HEK293 (cell line): ENCODE measurements at regions not wholly inside any gene's neighbourhood (a gene's known extent, or its start where the extent isn't known, plus 50 kb on each side); places are given as distances from the start of the nearest gene placed in this dataset.

Experiments
- CTCF ChIA-PET: fragments of 350-600 bp; formaldehyde crosslinking; extraction: SDS; loops from one replicate; lab custom pipeline; 2021; ENCODE audit warnings: antibody characterized with exemption; lab: Yijun Ruan, JAX
- POLR2A ChIA-PET: fragments of 300-600 bp; formaldehyde crosslinking; extraction: SDS; loops from one replicate; lab custom pipeline; 2020; ENCODE audit warnings: antibody characterized with exemption, inconsistent platforms; lab: Yijun Ruan, JAX
- H3K27ac ChIP-seq: fragments of 200-500 bp; sonication (Bioruptor generic); 2 replicates; pipeline ENCODE4 v1.5.1; 2014; ENCODE audit warnings: low read depth, low read length, control low read depth, inconsistent platforms; ENCODE audit errors: extremely low read depth
- H3K36me3 ChIP-seq, 2 experiments: fragments of 200-500 bp in 1 of 2; sonication (Bioruptor generic) in 1 of 2; 1 replicate in 1 of 2; 2 replicates in 1 of 2; pipeline ENCODE4 v1.5.1; 2014 to 2017; ENCODE audit warnings: inconsistent platforms in 2 of 2, low read length in 2 of 2; ENCODE audit not compliant: control insufficient read depth in 2 of 2, insufficient read depth in 1 of 2
- H3K4me1 ChIP-seq: fragments of 200-500 bp; sonication (Bioruptor generic); 2 replicates; pipeline ENCODE4 v1.5.1; 2014; ENCODE audit warnings: mild to moderate bottlenecking, low read length, inconsistent platforms; ENCODE audit not compliant: control insufficient read depth, insufficient read depth
- H3K4me3 ChIP-seq: 2 replicates; pipeline ENCODE4 v1.5.1; 2011; ENCODE audit warnings: low read depth, mild to moderate bottlenecking, control low read depth, low read length, moderate library complexity
- H3K9me3 ChIP-seq: fragments of 200-500 bp; sonication (Bioruptor generic); 2 replicates; pipeline ENCODE4 v1.5.1; 2014; ENCODE audit warnings: low read depth, low read length, inconsistent platforms; ENCODE audit not compliant: control insufficient read depth, insufficient read depth
- ATF2 ChIP-seq: fragments of 450-650 bp; formaldehyde crosslinking; IDR thresholded peaks from 2 replicates; pipeline ENCODE4 v1.5.1; 2016; ENCODE audit warnings: missing biosample characterization, missing genetic modification characterization, low read depth
- GLI2 ChIP-seq: fragments of 450-650 bp; formaldehyde crosslinking; IDR thresholded peaks from 2 replicates; pipeline ENCODE4; 2017; ENCODE audit warnings: missing biosample characterization, missing genetic modification characterization, low read depth, borderline replicate concordance
- KLF9 ChIP-seq: fragments of 450-650 bp; formaldehyde crosslinking; IDR thresholded peaks from 2 replicates; pipeline ENCODE4 v1.5.1; 2016; ENCODE audit warnings: missing biosample characterization, missing genetic modification characterization, low read depth
- PRDM1 ChIP-seq: fragments of 450-650 bp; formaldehyde crosslinking; IDR thresholded peaks from 2 replicates; pipeline ENCODE4; 2016; ENCODE audit warnings: missing biosample characterization, missing genetic modification characterization
- PRDM6 ChIP-seq: fragments of 450-650 bp; formaldehyde crosslinking; IDR thresholded peaks from 2 replicates; pipeline ENCODE4 v1.5.1; 2017; ENCODE audit warnings: missing biosample characterization, missing genetic modification characterization
- REST ChIP-seq: fragments of 450-650 bp; formaldehyde crosslinking; IDR thresholded peaks from 2 replicates; pipeline ENCODE4 v1.5.1; 2016; ENCODE audit warnings: missing biosample characterization, missing genetic modification characterization
- TRIM28 ChIP-seq: IDR thresholded peaks from 2 replicates; pipeline ENCODE4 v1.6.1; 2011; ENCODE audit warnings: low read length, control low read depth, borderline replicate concordance
- ZNF140 ChIP-seq: fragments of 450-650 bp; formaldehyde crosslinking; IDR thresholded peaks from 2 replicates; pipeline ENCODE4 v1.5.1; 2016; ENCODE audit warnings: missing biosample characterization, missing genetic modification characterization
- ZNF221 ChIP-seq: fragments of 450-650 bp; formaldehyde crosslinking; IDR thresholded peaks from 2 replicates; pipeline ENCODE4 v1.5.1; 2017; ENCODE audit warnings: missing biosample characterization, missing genetic modification characterization, borderline replicate concordance
- ZNF274 ChIP-seq, 2 experiments: fragments of 200-500 bp in 1 of 2; fragments of 450-650 bp in 1 of 2; sonication (Bioruptor generic) in 1 of 2; formaldehyde crosslinking in 1 of 2; IDR thresholded peaks; 2 replicates each; pipeline versions ENCODE4 v1.5.1 to v1.6.1; 2014 to 2016; ENCODE audit warnings: borderline replicate concordance in 1 of 2, inconsistent platforms in 1 of 2, low read length in 1 of 2, missing biosample characterization in 1 of 2, missing genetic modification characterization in 1 of 2
- ZNF280C ChIP-seq: fragments of 450-650 bp; formaldehyde crosslinking; IDR thresholded peaks from 2 replicates; pipeline ENCODE4 v1.5.1; 2016; ENCODE audit warnings: missing biosample characterization, missing genetic modification characterization
- ZNF510 ChIP-seq: fragments of 450-650 bp; formaldehyde crosslinking; IDR thresholded peaks from 2 replicates; pipeline ENCODE4 v1.5.1; 2018; ENCODE audit warnings: mild to moderate bottlenecking, missing genetic modification characterization, missing biosample characterization; ENCODE audit not compliant: insufficient replicate concordance
- ZNF549 ChIP-seq: fragments of 450-650 bp; IDR thresholded peaks from 2 replicates; pipeline ENCODE4 v1.5.1; 2018; ENCODE audit warnings: missing biosample characterization, missing genetic modification characterization, mild to moderate bottlenecking, inconsistent platforms, moderate library complexity
- ZNF585B ChIP-seq: fragments of 450-650 bp; formaldehyde crosslinking; IDR thresholded peaks from 2 replicates; pipeline ENCODE4 v1.5.1; 2016; ENCODE audit warnings: missing biosample characterization, missing genetic modification characterization
- ZNF639 ChIP-seq: fragments of 450-650 bp; formaldehyde crosslinking; IDR thresholded peaks from 2 replicates; pipeline ENCODE4 v1.5.1; 2016; ENCODE audit warnings: missing biosample characterization, missing genetic modification characterization
- ZNF701 ChIP-seq: fragments of 450-650 bp; formaldehyde crosslinking; IDR thresholded peaks from 2 replicates; pipeline ENCODE4 v1.5.1; 2016; ENCODE audit warnings: missing biosample characterization, missing genetic modification characterization
- ZNF76 ChIP-seq: fragments of 450-650 bp; formaldehyde crosslinking; IDR thresholded peaks from 2 replicates; pipeline ENCODE4; 2016; ENCODE audit warnings: low read depth, missing biosample characterization, missing genetic modification characterization, borderline replicate concordance

- TF ChIP-seq ZNF639 = no peak
- no peak for TF ChIP-seq PRDM1 (tag by site-specific recombination)
- no peak for TF ChIP-seq ZNF76 (tag by site-specific recombination)
These were observed 138.5 kb upstream of the NETO1 start (continued) for GRCh38 chr18:73006331-73006730.

- Histone ChIP-seq H3K36me3 (no peaks in the 10 kb centered on the region), H3K9me3 (no peaks in the 10 kb centered on the region), H3K4me3 (no peak overlapping the region), H3K27ac (no peak overlapping the region), H3K4me1 (no peaks in the 10 kb centered on the region)
- ChIA-PET CTCF (no interaction called here), POLR2A (no interaction called here)
- TF ChIP-seq KLF9 (tag by site-specific recombination) = no peak
- no peak for TF ChIP-seq ZNF274 (IDR thresholded peaks at IDR 0.05; ENCODE audit: low read length)
- TF ChIP-seq ZNF274 (tag by site-specific recombination; IDR thresholded peaks at IDR 0.05; ENCODE audit: borderline replicate concordance) = no peak
- TF ChIP-seq ATF2 = no peak
- no peak for TF ChIP-seq ZNF140 (tag by site-specific recombination)
- no peak for TF ChIP-seq ZNF280C (tag by site-specific recombination)
- TF ChIP-seq ZNF585B = no peak
- TF ChIP-seq TRIM28 = no peak
- TF ChIP-seq ZNF510 = no peak
- TF ChIP-seq REST (tag by site-specific recombination) = no peak
- TF ChIP-seq ZNF76 (tag by site-specific recombination) = no peak
- TF ChIP-seq ZNF221 (tag by site-specific recombination) = no peak
- no peak for TF ChIP-seq ZNF701 (tag by site-specific recombination)
- TF ChIP-seq PRDM6 (tag by site-specific recombination) = no peak
- no peak for TF ChIP-seq ZNF549 (tag by site-specific recombination)
- no peak for TF ChIP-seq GLI2 (tag by site-specific recombination)
These were observed 136.5 kb upstream of the NETO1 start for GRCh38 chr18:73004260-73004659.
